WTC11 (cell line): ENCODE measurements at regions not wholly inside any gene's neighbourhood (a gene's known extent, or its start where the extent isn't known, plus 50 kb on each side); places are given as distances from the start of the nearest gene placed in this dataset.
"Not testable (repeated sequence)": the region's sequence is repeated elsewhere in the genome, so short reads cannot be mapped to it uniquely, and the experiment has no call there.

Source experiments
- ATF2 ChIP-seq: sonication (generic); formaldehyde crosslinking; IDR thresholded peaks from 2 replicates; pipeline ENCODE4 v1.8.1; 2022; ENCODE audit warnings: low read depth, missing genetic modification reagents, borderline replicate concordance
- CTCF ChIP-seq: fragments of 200-600 bp; IDR thresholded peaks from 2 replicates; pipeline ENCODE4 v1.8.0; 2022; ENCODE audit warnings: antibody characterized with exemption
- E2F4 ChIP-seq: sonication (generic); formaldehyde crosslinking; IDR thresholded peaks from 2 replicates; pipeline ENCODE4 v1.8.1; 2022; ENCODE audit warnings: low read depth, mild to moderate bottlenecking, moderate library complexity, missing genetic modification reagents, borderline replicate concordance
- E2F5 ChIP-seq: sonication (generic); formaldehyde crosslinking; IDR thresholded peaks from 2 replicates; pipeline ENCODE4 v1.8.1; 2022; ENCODE audit warnings: mild to moderate bottlenecking, moderate library complexity, missing genetic modification reagents
- FOXP1 ChIP-seq: sonication (generic); formaldehyde crosslinking; IDR thresholded peaks from 2 replicates; pipeline ENCODE4 v1.8.0; 2022; ENCODE audit warnings: missing genetic modification reagents, mild to moderate bottlenecking, moderate library complexity, borderline replicate concordance
- JAZF1 ChIP-seq: fragments of 250-450 bp; sonication (Bioruptor Pico); IDR thresholded peaks from 2 replicates; pipeline ENCODE4 v1.9.0; 2021; ENCODE audit warnings: moderate library complexity, mild to moderate bottlenecking, inconsistent platforms
- NFYB ChIP-seq: sonication (generic); formaldehyde crosslinking; conservative IDR thresholded peaks from 2 replicates; pipeline ENCODE4 v1.8.0; 2022; ENCODE audit warnings: low read depth, missing genetic modification reagents
- PREB ChIP-seq: sonication (generic); formaldehyde crosslinking; IDR thresholded peaks from 2 replicates; pipeline ENCODE4 v1.8.1; 2022; ENCODE audit warnings: mild to moderate bottlenecking, missing genetic modification reagents, moderate library complexity, borderline replicate concordance
- STAT6 ChIP-seq: sonication (generic); formaldehyde crosslinking; conservative IDR thresholded peaks from 2 replicates; pipeline ENCODE4 v1.8.1; 2023; ENCODE audit warnings: mild to moderate bottlenecking, low read depth, missing genetic modification reagents, moderate library complexity
- TCF7 ChIP-seq: sonication (generic); formaldehyde crosslinking; IDR thresholded peaks from 2 replicates; pipeline ENCODE4 v1.8.0; 2022; ENCODE audit warnings: mild to moderate bottlenecking, low read depth, missing genetic modification reagents, moderate library complexity
- USF2 ChIP-seq: sonication (generic); formaldehyde crosslinking; IDR thresholded peaks from 2 replicates; pipeline ENCODE4 v1.8.1; 2023; ENCODE audit warnings: mild to moderate bottlenecking, missing genetic modification reagents, moderate library complexity
- ZBTB21 ChIP-seq: sonication (generic); formaldehyde crosslinking; IDR thresholded peaks from 2 replicates; pipeline ENCODE4 v1.8.1; 2023; ENCODE audit warnings: mild to moderate bottlenecking, missing genetic modification reagents, borderline replicate concordance
- ZMAT4 ChIP-seq: fragments of 250-450 bp; sonication (Bioruptor Pico); IDR thresholded peaks from 2 replicates; pipeline ENCODE4 v1.9.0; 2021; ENCODE audit warnings: mild to moderate bottlenecking

- TF ChIP-seq CTCF; STAT6 (CRISPR knock-in tag); E2F4; PREB (CRISPR knock-in tag); USF2 (CRISPR knock-in tag); JAZF1 (CRISPR knock-in tag); ZBTB21; NFYB (CRISPR knock-in tag); TCF7; ATF2 (CRISPR knock-in tag); FOXP1 (CRISPR knock-in tag); E2F5 (CRISPR knock-in tag); ZMAT4 (CRISPR knock-in tag): not testable (repeated sequence)
These were observed 490.7 kb upstream of the ZNF337 start for GRCh38 chr20:26187329-26187728.
